MM.1S (cell line): ENCODE measurements at regions not wholly inside any gene's neighbourhood (a gene's known extent, or its start where the extent isn't known, plus 50 kb on each side); places are given as distances from the start of the nearest gene placed in this dataset.

Source experiments
- EZH2 ChIP-seq: fragments of 300-600 bp; sonication (generic); optimal IDR thresholded peaks from 2 replicates; pipeline ENCODE3; 2017; ENCODE audit warnings: low read depth, mild to moderate bottlenecking, antibody characterized with exemption, low read length, mixed read lengths
- EZH2phosphoT487 ChIP-seq: fragments of 300-600 bp; sonication (generic); IDR thresholded peaks from 2 replicates; pipeline ENCODE4 v1.6.1; 2018; ENCODE audit warnings: antibody characterized with exemption, low read length
- TF ChIP-seq, protein P1 (sequence below): fragments of 300-600 bp; sonication (generic); IDR thresholded peaks from 2 replicates; pipeline ENCODE4 v1.5.1; 2016; ENCODE audit warnings: antibody characterized with exemption, low read length, mixed read lengths

DNA sequence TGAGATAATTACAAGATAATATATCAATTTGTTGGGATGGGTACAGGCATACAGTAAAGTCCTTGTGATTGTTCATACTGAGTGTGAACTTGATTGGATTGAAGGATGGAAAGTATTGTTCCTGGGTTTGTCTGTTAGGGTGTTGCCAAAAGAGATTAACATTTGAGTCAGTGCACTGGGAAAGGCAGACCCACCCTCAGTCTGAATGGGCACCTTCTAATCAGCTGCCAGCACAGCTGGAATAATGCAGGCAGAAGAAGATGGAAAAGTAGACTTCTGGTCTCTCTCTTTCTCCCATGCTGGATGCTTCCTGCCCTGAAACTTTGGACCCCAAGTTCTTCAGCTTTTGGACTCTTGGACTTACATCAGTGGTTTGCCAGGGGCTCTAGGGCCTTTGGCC, 457.9 kb upstream of the SLIT2 start:
- TF ChIP-seq, protein P1, sequence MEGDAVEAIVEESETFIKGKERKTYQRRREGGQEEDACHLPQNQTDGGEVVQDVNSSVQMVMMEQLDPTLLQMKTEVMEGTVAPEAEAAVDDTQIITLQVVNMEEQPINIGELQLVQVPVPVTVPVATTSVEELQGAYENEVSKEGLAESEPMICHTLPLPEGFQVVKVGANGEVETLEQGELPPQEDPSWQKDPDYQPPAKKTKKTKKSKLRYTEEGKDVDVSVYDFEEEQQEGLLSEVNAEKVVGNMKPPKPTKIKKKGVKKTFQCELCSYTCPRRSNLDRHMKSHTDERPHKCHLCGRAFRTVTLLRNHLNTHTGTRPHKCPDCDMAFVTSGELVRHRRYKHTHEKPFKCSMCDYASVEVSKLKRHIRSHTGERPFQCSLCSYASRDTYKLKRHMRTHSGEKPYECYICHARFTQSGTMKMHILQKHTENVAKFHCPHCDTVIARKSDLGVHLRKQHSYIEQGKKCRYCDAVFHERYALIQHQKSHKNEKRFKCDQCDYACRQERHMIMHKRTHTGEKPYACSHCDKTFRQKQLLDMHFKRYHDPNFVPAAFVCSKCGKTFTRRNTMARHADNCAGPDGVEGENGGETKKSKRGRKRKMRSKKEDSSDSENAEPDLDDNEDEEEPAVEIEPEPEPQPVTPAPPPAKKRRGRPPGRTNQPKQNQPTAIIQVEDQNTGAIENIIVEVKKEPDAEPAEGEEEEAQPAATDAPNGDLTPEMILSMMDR, result no peak
- no peak for TF ChIP-seq EZH2phosphoT487
- no peak for TF ChIP-seq EZH2
